IMR-90 (cell line): ENCODE measurements at regions not wholly inside any gene's neighbourhood (a gene's known extent, or its start where the extent isn't known, plus 50 kb on each side); places are given as distances from the start of the nearest gene placed in this dataset.

Experiments used
- BHLHE40 ChIP-seq: fragments of 150-350 bp; IDR thresholded peaks from 2 replicates; pipeline ENCODE4 v1.6.1; 2016; ENCODE audit warnings: mild to moderate bottlenecking, low read depth, low read length
- CEBPB ChIP-seq: IDR thresholded peaks from 2 replicates; pipeline ENCODE4 v1.6.1; 2012; ENCODE audit warnings: low read depth, low read length, improper control_type of control experiment
- FOS ChIP-seq: fragments of 150-350 bp; IDR thresholded peaks from 2 replicates; pipeline ENCODE4 v1.6.1; 2016; ENCODE audit warnings: low read depth, low read length
- NFE2L2 ChIP-seq: fragments of 150-350 bp; IDR thresholded peaks from 2 replicates; pipeline ENCODE4 v1.6.1; 2016; ENCODE audit warnings: low read depth, mild to moderate bottlenecking, low read length
- POLR2A ChIP-seq: IDR thresholded peaks from 2 replicates; pipeline ENCODE4 v1.6.1; 2012; ENCODE audit warnings: mild to moderate bottlenecking, low read depth, low read length
- RAD21 ChIP-seq: IDR thresholded peaks from 2 replicates; pipeline ENCODE4 v1.6.1; 2012; ENCODE audit warnings: low read length, improper control_type of control experiment
- RFX5 ChIP-seq: IDR thresholded peaks from 2 replicates; pipeline ENCODE4 v1.8.0; 2012; ENCODE audit warnings: low read depth, mild to moderate bottlenecking, low read length, moderate library complexity
- TF ChIP-seq, protein P1 (sequence below): conservative IDR thresholded peaks from 2 replicates; pipeline ENCODE4 v1.5.1; 2012; ENCODE audit warnings: mild to moderate bottlenecking, low read depth, low read length, improper control_type of control experiment

DNA sequence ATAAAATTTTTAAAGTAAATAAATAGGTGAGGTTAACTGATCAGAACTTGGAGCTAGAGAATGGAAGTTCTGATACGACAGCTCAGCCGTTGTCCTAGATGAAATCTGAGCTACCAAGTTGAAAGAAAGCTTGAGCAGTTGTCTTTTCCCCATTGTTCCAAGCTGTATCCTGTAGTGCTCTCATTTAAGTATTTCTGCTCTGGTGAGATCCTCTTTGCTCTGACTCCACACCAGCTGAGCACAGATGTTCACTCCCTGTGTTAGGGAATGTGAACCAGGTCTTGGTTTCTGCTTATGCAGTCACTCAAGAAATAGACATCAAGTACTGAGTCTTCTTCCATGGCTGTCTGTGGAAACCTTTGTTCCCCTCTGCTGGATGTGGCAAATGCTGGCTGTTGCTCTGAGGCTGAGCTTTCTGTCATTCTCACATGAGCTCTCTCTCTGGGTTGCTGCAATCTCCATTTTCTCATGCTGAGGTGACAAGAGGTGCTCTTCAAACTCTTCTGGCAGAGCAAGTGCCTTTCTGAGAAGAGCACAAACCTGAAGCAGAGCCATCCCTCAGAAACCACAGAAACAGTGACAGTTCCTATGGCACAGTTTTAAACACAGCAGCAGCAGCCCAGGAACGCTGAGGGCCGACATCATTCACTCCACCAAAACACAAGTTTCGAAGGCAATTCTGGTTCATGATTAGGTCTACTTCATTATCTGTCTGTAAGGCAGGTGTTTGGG, 194.1 kb downstream of the SP3 start:
- TF ChIP-seq, protein P1, sequence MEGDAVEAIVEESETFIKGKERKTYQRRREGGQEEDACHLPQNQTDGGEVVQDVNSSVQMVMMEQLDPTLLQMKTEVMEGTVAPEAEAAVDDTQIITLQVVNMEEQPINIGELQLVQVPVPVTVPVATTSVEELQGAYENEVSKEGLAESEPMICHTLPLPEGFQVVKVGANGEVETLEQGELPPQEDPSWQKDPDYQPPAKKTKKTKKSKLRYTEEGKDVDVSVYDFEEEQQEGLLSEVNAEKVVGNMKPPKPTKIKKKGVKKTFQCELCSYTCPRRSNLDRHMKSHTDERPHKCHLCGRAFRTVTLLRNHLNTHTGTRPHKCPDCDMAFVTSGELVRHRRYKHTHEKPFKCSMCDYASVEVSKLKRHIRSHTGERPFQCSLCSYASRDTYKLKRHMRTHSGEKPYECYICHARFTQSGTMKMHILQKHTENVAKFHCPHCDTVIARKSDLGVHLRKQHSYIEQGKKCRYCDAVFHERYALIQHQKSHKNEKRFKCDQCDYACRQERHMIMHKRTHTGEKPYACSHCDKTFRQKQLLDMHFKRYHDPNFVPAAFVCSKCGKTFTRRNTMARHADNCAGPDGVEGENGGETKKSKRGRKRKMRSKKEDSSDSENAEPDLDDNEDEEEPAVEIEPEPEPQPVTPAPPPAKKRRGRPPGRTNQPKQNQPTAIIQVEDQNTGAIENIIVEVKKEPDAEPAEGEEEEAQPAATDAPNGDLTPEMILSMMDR, result no peak
- TF ChIP-seq POLR2A, result no peak
- no peak for TF ChIP-seq RAD21
- no peak for TF ChIP-seq RFX5
- TF ChIP-seq BHLHE40, result no peak
- TF ChIP-seq FOS, result no peak
- no peak for TF ChIP-seq NFE2L2
- no peak for TF ChIP-seq CEBPB
